ENCODE measurements at regions not wholly inside any gene's neighbourhood (a gene's known extent, or its start where the extent isn't known, plus 50 kb on each side); places are given as distances from the start of the nearest gene placed in this dataset.

DNA sequence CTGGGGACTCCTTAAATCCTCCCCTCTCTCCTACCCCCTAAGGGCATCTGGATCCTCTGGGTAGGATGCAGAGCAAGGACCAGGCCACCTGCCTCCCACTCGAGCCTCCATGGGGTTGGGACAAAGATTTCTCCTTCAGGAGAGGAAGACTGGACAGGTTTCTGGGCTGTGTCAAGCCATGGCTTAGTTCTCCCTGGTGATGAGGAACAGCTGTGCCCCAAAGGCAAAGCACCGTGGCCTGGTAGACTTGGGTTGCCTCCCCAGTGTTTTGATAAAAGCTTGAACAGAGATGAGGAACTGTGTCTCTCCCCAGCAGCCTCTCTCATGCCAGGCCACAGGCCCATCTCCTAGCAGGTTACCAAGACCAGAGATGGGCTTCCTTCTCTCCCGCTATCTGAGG, 238.3 kb downstream of the WDR11 start:
- WGBS (ENCODE audit: insufficient coverage, insufficient replicate concordance, low lambda C conversion rate, missing lambda C conversion rate), result 11% methylated on average over 3 of the region's 3 CpGs
- no peak overlapping the region for H3K27ac ChIP-seq (ENCODE audit: control insufficient read depth, insufficient read depth)
- ChIA-PET POLR2A (no interaction called here), CTCF (no interaction called here), SMC1A (ENCODE audit: uncharacterized antibody, unreplicated experiment) (no interaction called here), RAD21 (ENCODE audit: unreplicated experiment) (no interaction called here)
- no peak overlapping the region for H3K4me3 ChIP-seq
- BruUV-seq (replicated peaks), result no TSS peak
- no peaks in the 10 kb centered on the region for H3K36me3 ChIP-seq (ENCODE audit: control insufficient read depth in 2 of 2, insufficient read depth in 2 of 2, low read length in 1 of 2)
- intact Hi-C loops (cut with micrococcal nuclease; ENCODE audit: unreplicated experiment) (no loop called here), in situ Hi-C loops (cut with MboI) (no loop called here)
- H3K4me1 ChIP-seq (ENCODE audit: control insufficient read depth, insufficient read depth, low read length), result no peaks in the 10 kb centered on the region
- H2AFZ ChIP-seq (ENCODE audit: control insufficient read depth, low read depth, low read length), result no peak overlapping the region
- FAIRE-seq, result no peak
- DNase-seq (ENCODE audit: low read depth, low spot score), result no peak
- no peak for ATAC-seq
- H3K79me2 ChIP-seq (ENCODE audit: control insufficient read depth, insufficient read depth, low read length), result no peaks in the 10 kb centered on the region
- H3K9me3 ChIP-seq (replicated peaks; ENCODE audit: control insufficient read depth, insufficient read depth, low read length), result no peaks in the 10 kb centered on the region
- no peaks in the 10 kb centered on the region for H4K20me1 ChIP-seq (ENCODE audit: control insufficient read depth, insufficient read depth)
- H3K4me2 ChIP-seq (ENCODE audit: control insufficient read depth, insufficient read depth), result no peak overlapping the region
- no peak overlapping the region for H3K9ac ChIP-seq (ENCODE audit: control insufficient read depth, insufficient read depth, low read length)
- TF ChIP-seq, protein P1, sequence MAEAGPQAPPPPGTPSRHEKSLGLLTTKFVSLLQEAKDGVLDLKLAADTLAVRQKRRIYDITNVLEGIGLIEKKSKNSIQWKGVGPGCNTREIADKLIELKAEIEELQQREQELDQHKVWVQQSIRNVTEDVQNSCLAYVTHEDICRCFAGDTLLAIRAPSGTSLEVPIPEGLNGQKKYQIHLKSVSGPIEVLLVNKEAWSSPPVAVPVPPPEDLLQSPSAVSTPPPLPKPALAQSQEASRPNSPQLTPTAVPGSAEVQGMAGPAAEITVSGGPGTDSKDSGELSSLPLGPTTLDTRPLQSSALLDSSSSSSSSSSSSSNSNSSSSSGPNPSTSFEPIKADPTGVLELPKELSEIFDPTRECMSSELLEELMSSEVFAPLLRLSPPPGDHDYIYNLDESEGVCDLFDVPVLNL (IDR thresholded peaks at IDR 0.05; ENCODE audit: low read depth, low read length), result no peak
- TF ChIP-seq TCF7 (IDR thresholded peaks at IDR 0.05; ENCODE audit: borderline replicate concordance) (no peak), RBBP5 (conservative IDR thresholded peaks at IDR 0.05) (no peak), RAD51 (IDR thresholded peaks at IDR 0.05) (no peak), FOXM1 (IDR thresholded peaks at IDR 0.05; ENCODE audit: low read depth, low read length) (no peak), KDM1A (IDR thresholded peaks at IDR 0.05; ENCODE audit: borderline replicate concordance) (no peak)
- TF ChIP-seq, protein P2, sequence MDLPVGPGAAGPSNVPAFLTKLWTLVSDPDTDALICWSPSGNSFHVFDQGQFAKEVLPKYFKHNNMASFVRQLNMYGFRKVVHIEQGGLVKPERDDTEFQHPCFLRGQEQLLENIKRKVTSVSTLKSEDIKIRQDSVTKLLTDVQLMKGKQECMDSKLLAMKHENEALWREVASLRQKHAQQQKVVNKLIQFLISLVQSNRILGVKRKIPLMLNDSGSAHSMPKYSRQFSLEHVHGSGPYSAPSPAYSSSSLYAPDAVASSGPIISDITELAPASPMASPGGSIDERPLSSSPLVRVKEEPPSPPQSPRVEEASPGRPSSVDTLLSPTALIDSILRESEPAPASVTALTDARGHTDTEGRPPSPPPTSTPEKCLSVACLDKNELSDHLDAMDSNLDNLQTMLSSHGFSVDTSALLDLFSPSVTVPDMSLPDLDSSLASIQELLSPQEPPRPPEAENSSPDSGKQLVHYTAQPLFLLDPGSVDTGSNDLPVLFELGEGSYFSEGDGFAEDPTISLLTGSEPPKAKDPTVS (IDR thresholded peaks at IDR 0.05; ENCODE audit: low read depth, low read length), result no peak
- no peaks in the 10 kb centered on the region for H3K27me3 ChIP-seq (replicated peaks in 1 of 2; ENCODE audit: control insufficient read depth in 2 of 2, insufficient read depth in 2 of 2, low read length in 1 of 2)

All from GM12878 (cell line).